LNCAP (cell line): ENCODE measurements at regions not wholly inside any gene's neighbourhood (a gene's known extent, or its start where the extent isn't known, plus 50 kb on each side); places are given as distances from the start of the nearest gene placed in this dataset.

ENCODE experiments used
- CTCF ChIP-seq: fragments of 450-650 bp; IDR thresholded peaks from 2 replicates; pipeline ENCODE4 v1.5.1; 2017; ENCODE audit warnings: mild to moderate bottlenecking

DNA sequence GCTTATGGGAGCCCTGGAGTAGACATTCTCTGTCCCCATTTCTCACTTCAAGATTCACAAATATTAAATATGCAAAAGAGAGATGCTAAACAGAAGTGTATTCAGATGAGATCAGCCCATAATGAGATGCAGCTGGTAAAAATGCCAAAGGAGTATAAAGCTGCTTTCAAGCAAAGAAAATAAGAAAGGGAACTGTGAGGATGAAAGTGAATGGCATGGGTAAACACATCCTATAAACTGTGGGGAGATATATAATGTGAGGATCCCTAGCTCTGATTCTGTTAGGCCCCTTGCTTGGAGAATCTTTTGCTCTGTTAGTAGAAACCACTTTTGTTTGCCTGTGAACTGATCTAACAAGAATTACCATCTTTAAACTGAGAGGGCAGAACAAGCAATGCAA is 396.6 kb downstream of the SOX2 start:
- TF ChIP-seq CTCF: no peak

- TF ChIP-seq CTCF: no peak
Measured at GRCh38 chr3:182111967-182112366, 400.2 kb downstream of the SOX2 start.

GRCh38 chr3:182115328-182116015 is 403.7 kb downstream of the SOX2 start:
- no peak for TF ChIP-seq CTCF

- no peak for TF ChIP-seq CTCF
Measured at GRCh38 chr3:182116386-182116785, 404.7 kb downstream of the SOX2 start.

DNA sequence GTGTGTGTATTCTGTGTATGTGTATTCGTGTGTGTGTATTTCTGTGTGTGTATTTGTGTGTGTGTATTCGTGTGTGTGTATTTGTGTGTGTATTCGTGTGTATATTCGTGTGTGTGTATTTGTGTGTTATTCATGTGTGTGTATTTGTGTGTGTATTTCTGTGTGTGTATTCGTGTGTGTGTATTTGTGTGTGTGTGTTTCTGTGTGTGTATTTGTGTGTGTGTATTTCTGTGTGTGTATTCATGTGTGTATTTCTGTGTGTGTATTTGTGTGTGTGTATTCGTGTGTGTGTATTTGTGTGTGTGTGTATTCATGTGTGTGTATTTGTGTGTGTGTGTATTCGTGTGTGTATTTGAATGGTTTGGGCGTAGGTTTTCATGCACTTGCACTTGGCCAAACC is 405.4 kb downstream of the SOX2 start:
- TF ChIP-seq CTCF: no peak

DNA sequence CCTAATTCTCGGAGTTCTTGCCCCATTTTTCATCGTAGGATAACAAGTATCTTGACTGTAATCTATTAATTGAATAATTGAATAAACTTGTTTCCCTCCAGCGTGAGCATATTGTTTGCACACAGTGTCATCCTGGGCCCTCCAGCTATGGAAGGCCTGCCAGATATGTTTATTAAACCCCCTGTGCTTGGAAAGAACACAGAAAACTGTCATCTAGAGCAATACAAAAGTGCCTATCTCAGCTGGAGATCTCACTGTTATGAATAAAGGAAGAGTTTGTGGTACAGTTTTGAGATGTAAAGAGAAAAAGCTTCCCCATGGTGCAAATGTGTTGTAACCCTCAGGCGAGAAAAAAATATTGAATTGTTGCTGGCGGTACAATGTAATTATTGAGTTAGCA is 405.9 kb downstream of the SOX2 start:
- TF ChIP-seq CTCF: no peak

DNA sequence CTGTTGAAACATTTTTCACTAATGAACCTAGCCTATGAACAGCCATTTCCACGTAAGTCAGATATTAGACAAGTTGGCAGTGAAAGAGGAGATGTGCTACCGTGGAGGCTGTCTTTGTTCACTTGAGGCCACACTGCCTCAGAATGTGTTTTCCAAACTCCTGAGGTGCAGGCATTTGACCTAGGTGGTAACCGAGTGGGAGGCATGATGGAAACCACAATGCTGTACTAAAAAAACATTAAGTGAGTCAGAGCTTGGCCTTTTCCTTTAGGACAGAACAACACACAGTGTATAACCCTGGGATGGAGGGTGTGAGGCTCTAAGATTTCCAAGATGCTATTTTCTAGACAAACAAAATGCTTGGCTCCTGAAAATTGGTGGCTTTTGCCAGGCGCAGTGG is 406.3 kb downstream of the SOX2 start:
- no peak for TF ChIP-seq CTCF

- no peak for TF ChIP-seq CTCF
Measured at GRCh38 chr3:182121401-182121800, 409.7 kb downstream of the SOX2 start.
